GM12875 (cell line): ENCODE measurements at regions not wholly inside any gene's neighbourhood (a gene's known extent, or its start where the extent isn't known, plus 50 kb on each side); places are given as distances from the start of the nearest gene placed in this dataset.

Experiments used
- H3K4me3 ChIP-seq: one replicate; pipeline ENCODE4 v1.5.1; 2011; ENCODE audit warnings: low read depth, low read length, control low read depth
- CTCF ChIP-seq: IDR thresholded peaks from 2 replicates; pipeline ENCODE4 v1.5.1; 2011; ENCODE audit warnings: low read depth, mild to moderate bottlenecking, control low read depth, inconsistent platforms, low read length, moderate library complexity, borderline replicate concordance; ENCODE audit not compliant: insufficient read depth

GRCh38 chr9:36738318-36738976, 165.8 kb downstream of the MELK start:
- TF ChIP-seq CTCF: no peak
- H3K4me3 ChIP-seq: no peak overlapping the region

- no peak overlapping the region for H3K4me3 ChIP-seq
- no peak for TF ChIP-seq CTCF
These were observed 166.8 kb downstream of the MELK start for GRCh38 chr9:36739373-36740116.

GRCh38 chr9:36742264-36742663, 169.6 kb downstream of the MELK start:
- H3K4me3 ChIP-seq: no peak overlapping the region
- TF ChIP-seq CTCF: no peak

GRCh38 chr9:36744678-36745077, 172.0 kb downstream of the MELK start:
- H3K4me3 ChIP-seq: no peak overlapping the region
- TF ChIP-seq CTCF: no peak

- H3K4me3 ChIP-seq: no peak overlapping the region
- no peak for TF ChIP-seq CTCF
These were observed 173.3 kb downstream of the MELK start for GRCh38 chr9:36745977-36746376.

GRCh38 chr9:36746415-36746814, 173.7 kb downstream of the MELK start:
- H3K4me3 ChIP-seq: no peak overlapping the region
- TF ChIP-seq CTCF: no peak
